Urinary bladder (tissue), 3 donors: ENCODE measurements at regions not wholly inside any gene's neighbourhood (a gene's known extent, or its start where the extent isn't known, plus 50 kb on each side); places are given as distances from the start of the nearest gene placed in this dataset.
"Not testable (repeated sequence)": the region's sequence is repeated elsewhere in the genome, so short reads cannot be mapped to it uniquely, and the experiment has no call there.

Experiments
- DNase-seq: peaks from one replicate; pipeline ENCODE4 v3.0.0-alpha.2; 2015; ENCODE audit errors: extremely low spot score
- H3K27ac ChIP-seq: one replicate; pipeline ENCODE4 v1.5.1; 2013; ENCODE audit warnings: low read depth, mild to moderate bottlenecking, moderate library complexity
- H3K36me3 ChIP-seq: one replicate; pipeline ENCODE4 v1.6.1; 2013; ENCODE audit warnings: mild to moderate bottlenecking, moderate library complexity; ENCODE audit not compliant: insufficient read depth
- H3K4me1 ChIP-seq: one replicate; pipeline ENCODE4 v1.6.1; 2013; ENCODE audit warnings: mild to moderate bottlenecking, moderate library complexity; ENCODE audit not compliant: insufficient read depth
- H3K4me3 ChIP-seq: one replicate; pipeline ENCODE4 v1.5.1; 2013; ENCODE audit warnings: low read depth, low read length
- WGBS: extraction: QIAGEN DNeasy Blood & Tissue Kit; methylation state at CpG from one replicate; pipeline ENCODE4 v1.1.7; 2013; 5-methylcytosine and 5-hydroxymethylcytosine counted together
- donor health status: healthy with polysubstance abuse.
- donor health status: healthy.

GRCh38 chr7:84910322-84910721, 276.5 kb downstream of the SEMA3D start:
- DNase-seq, H3K4me1 ChIP-seq, H3K36me3 ChIP-seq, H3K27ac ChIP-seq, H3K4me3 ChIP-seq: not testable (repeated sequence)
- 90% methylated on average over 5 of the region's 5 CpGs for WGBS

GRCh38 chr7:84908196-84908793, 278.6 kb downstream of the SEMA3D start:
- H3K4me3 ChIP-seq, result no peak overlapping the region
- H3K4me1 ChIP-seq, result no peaks in the 10 kb centered on the region
- DNase-seq, result no peak
- no peaks in the 10 kb centered on the region for H3K36me3 ChIP-seq
- H3K27ac ChIP-seq, result no peak overlapping the region

GRCh38 chr7:84906889-84907288, 280.0 kb downstream of the SEMA3D start:
- no peak overlapping the region for H3K27ac ChIP-seq
- WGBS, result 85% methylated on average over 4 of the region's 4 CpGs
- no peaks in the 10 kb centered on the region for H3K4me1 ChIP-seq
- no peak for DNase-seq
- H3K36me3 ChIP-seq, result no peaks in the 10 kb centered on the region
- H3K4me3 ChIP-seq, result no peak overlapping the region

- Histone ChIP-seq H3K4me3 (no peak overlapping the region), H3K4me1 (no peaks in the 10 kb centered on the region), H3K27ac (no peak overlapping the region), H3K36me3 (no peaks in the 10 kb centered on the region)
- DNase-seq, result no peak
Observed at GRCh38 chr7:84904561-84904960, 282.3 kb downstream of the SEMA3D start.

- Histone ChIP-seq H3K36me3 (no peaks in the 10 kb centered on the region), H3K4me1 (no peaks in the 10 kb centered on the region), H3K4me3 (no peak overlapping the region), H3K27ac (no peak overlapping the region)
- DNase-seq, result no peak
Observed at GRCh38 chr7:84901366-84901765, 285.5 kb downstream of the SEMA3D start.

GRCh38 chr7:84900215-84900614, 286.6 kb downstream of the SEMA3D start:
- WGBS, result 81% methylated on average over 3 of the region's 3 CpGs
- Histone ChIP-seq H3K4me1 (no peaks in the 10 kb centered on the region), H3K36me3 (no peaks in the 10 kb centered on the region), H3K27ac (no peak overlapping the region), H3K4me3 (no peak overlapping the region)
- DNase-seq, result no peak

- Histone ChIP-seq H3K4me1 (no peaks in the 10 kb centered on the region), H3K36me3 (no peaks in the 10 kb centered on the region), H3K4me3 (no peak overlapping the region), H3K27ac (no peak overlapping the region)
- DNase-seq, result no peak
- WGBS, result 96% methylated on average over 3 of the region's 3 CpGs
Observed at GRCh38 chr7:84895563-84895962, 291.3 kb downstream of the SEMA3D start.

- not testable (repeated sequence) for DNase-seq, H3K27ac ChIP-seq, H3K4me3 ChIP-seq, H3K36me3 ChIP-seq, H3K4me1 ChIP-seq
- WGBS, result 97% methylated on average over 1 of the region's 1 CpG
Observed at GRCh38 chr7:84883570-84883969, 303.3 kb downstream of the SEMA3D start.

- H3K4me3 ChIP-seq, H3K36me3 ChIP-seq, H3K4me1 ChIP-seq, DNase-seq, H3K27ac ChIP-seq: not testable (repeated sequence)
- WGBS, result 98% methylated on average over 60 of the region's 60 CpGs
Observed at GRCh38 chr7:84880326-84880997, 306.4 kb downstream of the SEMA3D start.

- 71% methylated on average over 3 of the region's 3 CpGs for WGBS
- no peak overlapping the region for H3K27ac ChIP-seq
- no peak overlapping the region for H3K4me3 ChIP-seq
- no peaks in the 10 kb centered on the region for H3K36me3 ChIP-seq
- no peak for DNase-seq
- H3K4me1 ChIP-seq, result no peaks in the 10 kb centered on the region
Observed at GRCh38 chr7:84879570-84880325, 307.1 kb downstream of the SEMA3D start.

- 97% methylated on average over 1 of the region's 1 CpG for WGBS
Observed at GRCh38 chr7:84877943-84878570, 308.8 kb downstream of the SEMA3D start.

GRCh38 chr7:84876061-84876821, 310.6 kb downstream of the SEMA3D start:
- Histone ChIP-seq H3K36me3 (no peaks in the 10 kb centered on the region), H3K4me1 (no peaks in the 10 kb centered on the region), H3K27ac (no peak overlapping the region), H3K4me3 (no peak overlapping the region)
- DNase-seq, result no peak
- WGBS, result 97% methylated on average over 16 of the region's 16 CpGs

More at GRCh38 chr7:84877943-84878570, 308.8 kb downstream of the SEMA3D start:
- Histone ChIP-seq H3K27ac (no peak overlapping the region), H3K36me3 (no peaks in the 10 kb centered on the region), H3K4me3 (no peak overlapping the region), H3K4me1 (no peaks in the 10 kb centered on the region)
- no peak for DNase-seq

GRCh38 chr7:84865560-84865959, 321.3 kb downstream of the SEMA3D start:
- Histone ChIP-seq H3K4me1 (no peaks in the 10 kb centered on the region), H3K27ac (no peak overlapping the region), H3K4me3 (no peak overlapping the region), H3K36me3 (no peaks in the 10 kb centered on the region)
- no peak for DNase-seq
- WGBS, result 96% methylated on average over 1 of the region's 1 CpG
